ENCODE measurements at regions not wholly inside any gene's neighbourhood (a gene's known extent, or its start where the extent isn't known, plus 50 kb on each side); places are given as distances from the start of the nearest gene placed in this dataset.
"Not testable (repeated sequence)": the region's sequence is repeated elsewhere in the genome, so short reads cannot be mapped to it uniquely, and the experiment has no call there.

DNA sequence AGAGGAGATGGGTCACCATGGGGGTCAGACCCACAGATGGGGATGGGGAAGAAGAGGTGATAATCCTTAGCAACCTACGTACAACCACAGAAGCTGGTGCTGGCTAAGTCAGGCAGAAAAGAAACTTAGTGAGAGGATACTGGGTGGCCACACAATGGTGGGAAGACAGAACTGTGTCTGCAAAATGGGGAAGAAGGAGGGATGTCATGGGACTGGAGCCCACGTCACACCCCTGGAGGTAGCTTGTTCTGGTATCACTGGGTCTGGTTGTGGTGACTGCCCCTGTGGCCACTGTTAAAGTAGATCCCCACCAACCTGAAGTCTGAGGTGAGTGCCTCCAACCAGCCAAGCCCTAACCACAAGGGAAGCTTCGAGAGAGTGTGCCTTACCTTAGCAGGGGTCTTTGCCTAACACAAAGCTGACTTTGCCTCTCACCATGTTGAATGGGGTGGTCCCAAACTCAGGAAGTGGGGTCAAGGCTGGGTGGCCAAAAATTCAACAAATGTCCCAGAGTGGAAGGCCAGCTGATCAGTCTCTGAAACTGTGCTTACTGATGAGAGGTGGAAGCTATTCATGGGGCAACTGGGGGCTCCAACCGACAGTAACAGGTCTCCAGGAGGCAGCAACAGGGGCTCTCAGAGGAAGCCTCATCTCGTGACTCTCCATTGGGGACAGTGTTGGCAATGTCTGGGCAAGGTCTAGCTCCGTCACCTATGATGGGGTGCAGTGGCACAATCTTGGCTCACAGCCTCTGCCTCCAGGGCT, 64.8 kb upstream of the SLC1A4 start:
- TF ChIP-seq POLR2A (IDR thresholded peaks at IDR 0.05; ENCODE audit: extremely low read depth, insufficient read length) (no peak), MYC (IDR thresholded peaks at IDR 0.05; ENCODE audit: low read depth, low read length) (no peak)
- TF ChIP-seq, protein P1, sequence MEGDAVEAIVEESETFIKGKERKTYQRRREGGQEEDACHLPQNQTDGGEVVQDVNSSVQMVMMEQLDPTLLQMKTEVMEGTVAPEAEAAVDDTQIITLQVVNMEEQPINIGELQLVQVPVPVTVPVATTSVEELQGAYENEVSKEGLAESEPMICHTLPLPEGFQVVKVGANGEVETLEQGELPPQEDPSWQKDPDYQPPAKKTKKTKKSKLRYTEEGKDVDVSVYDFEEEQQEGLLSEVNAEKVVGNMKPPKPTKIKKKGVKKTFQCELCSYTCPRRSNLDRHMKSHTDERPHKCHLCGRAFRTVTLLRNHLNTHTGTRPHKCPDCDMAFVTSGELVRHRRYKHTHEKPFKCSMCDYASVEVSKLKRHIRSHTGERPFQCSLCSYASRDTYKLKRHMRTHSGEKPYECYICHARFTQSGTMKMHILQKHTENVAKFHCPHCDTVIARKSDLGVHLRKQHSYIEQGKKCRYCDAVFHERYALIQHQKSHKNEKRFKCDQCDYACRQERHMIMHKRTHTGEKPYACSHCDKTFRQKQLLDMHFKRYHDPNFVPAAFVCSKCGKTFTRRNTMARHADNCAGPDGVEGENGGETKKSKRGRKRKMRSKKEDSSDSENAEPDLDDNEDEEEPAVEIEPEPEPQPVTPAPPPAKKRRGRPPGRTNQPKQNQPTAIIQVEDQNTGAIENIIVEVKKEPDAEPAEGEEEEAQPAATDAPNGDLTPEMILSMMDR (IDR thresholded peaks at IDR 0.05; ENCODE audit: low read depth, low read length), result no peak
- TF ChIP-seq, protein P2, sequence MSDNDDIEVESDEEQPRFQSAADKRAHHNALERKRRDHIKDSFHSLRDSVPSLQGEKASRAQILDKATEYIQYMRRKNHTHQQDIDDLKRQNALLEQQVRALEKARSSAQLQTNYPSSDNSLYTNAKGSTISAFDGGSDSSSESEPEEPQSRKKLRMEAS (IDR thresholded peaks at IDR 0.05; ENCODE audit: low read depth, low read length), result no peak
- no peak overlapping the region for H3K4me3 ChIP-seq (ENCODE audit: low read depth, low read length)

DNA sequence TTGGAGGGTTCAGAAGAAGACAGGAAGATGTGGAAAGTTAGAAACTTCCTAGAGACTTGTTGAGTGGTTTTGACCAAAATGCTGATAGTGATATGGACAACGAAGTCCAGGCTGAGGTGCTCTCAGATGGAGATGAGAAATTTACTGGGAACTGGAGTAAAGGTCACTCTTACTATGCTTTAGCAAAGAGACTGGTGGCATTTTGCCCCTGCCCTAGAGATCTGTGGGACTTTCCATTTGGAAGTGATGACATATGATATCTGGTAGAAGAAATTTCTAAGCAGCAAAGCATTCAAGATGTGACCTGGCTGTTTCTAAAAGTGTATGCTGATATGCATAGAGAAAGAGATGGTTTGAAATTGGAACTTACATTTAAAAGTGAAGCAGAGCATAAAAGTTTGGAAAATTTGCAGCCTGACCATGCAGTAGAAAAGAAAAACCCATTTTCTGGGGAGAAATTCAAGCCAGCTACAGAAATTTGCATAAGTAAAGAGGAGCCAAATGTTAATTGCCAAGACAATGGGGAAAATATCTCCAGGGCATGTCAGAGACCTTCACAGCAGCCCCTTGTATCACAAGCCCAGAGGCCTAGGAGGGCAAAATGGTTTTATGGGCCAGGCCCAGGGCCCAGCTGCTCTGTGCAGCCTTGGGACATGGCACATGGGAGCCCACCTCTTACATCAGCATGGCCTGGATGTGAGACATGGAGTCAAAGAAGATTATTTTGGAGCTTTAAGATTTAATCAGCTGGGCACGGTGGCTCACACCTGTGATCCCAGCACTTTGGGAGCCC, 63.1 kb upstream of the SLC1A4 start:
- H3K4me3 ChIP-seq (ENCODE audit: low read depth, low read length); DNase-seq (ENCODE audit: low read depth): not testable (repeated sequence)

More for the DNA sequence above, 64.8 kb upstream of the SLC1A4 start:
- DNase-seq (ENCODE audit: low read depth), result no peak

DNA sequence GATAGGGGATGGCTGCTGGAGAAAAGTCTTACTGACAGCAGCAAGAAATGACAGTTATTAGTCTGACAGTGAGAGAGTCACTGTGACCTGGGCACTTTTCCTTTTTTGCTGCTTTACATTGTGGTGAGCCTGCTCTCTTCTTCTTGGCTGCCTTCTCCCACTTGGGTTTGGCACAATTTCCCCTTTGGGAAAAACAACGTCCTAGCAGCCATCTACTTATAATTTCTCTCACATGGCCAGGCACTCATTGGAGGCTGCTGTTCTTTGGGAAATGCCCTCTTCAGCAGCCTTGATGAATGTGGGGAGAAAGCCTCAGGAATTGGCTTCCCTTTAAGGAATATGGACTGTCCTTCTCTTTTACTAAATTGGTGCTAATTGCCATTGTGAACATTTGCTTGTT, 60.4 kb upstream of the SLC1A4 start:
- no peak overlapping the region for H3K4me3 ChIP-seq (ENCODE audit: low read depth, low read length)
- TF ChIP-seq POLR2A (IDR thresholded peaks at IDR 0.05; ENCODE audit: extremely low read depth, insufficient read length), result no peak
- DNase-seq (ENCODE audit: low read depth), result no peak

DNA sequence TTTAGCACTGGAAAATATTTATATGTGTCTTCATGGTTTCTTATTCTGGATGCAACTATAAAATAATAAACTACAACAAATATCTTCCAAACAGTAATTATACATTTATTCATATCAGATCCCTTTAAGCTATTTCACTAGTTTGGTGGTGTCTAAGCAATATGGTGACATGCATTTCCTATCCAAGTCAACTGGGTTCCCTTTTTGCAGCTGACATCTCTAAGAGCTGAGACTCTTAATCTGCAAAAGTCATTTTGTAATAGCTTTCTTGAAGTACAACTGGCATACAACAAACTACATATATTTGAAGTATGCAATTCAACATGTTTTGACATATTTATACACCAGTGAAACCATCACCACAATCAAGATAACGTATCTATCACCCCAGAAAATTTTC, 59.9 kb upstream of the SLC1A4 start:
- no peak overlapping the region for H3K4me3 ChIP-seq (ENCODE audit: low read depth, low read length)
- peak; percentile 29 for DNase-seq (ENCODE audit: low read depth)

DNA sequence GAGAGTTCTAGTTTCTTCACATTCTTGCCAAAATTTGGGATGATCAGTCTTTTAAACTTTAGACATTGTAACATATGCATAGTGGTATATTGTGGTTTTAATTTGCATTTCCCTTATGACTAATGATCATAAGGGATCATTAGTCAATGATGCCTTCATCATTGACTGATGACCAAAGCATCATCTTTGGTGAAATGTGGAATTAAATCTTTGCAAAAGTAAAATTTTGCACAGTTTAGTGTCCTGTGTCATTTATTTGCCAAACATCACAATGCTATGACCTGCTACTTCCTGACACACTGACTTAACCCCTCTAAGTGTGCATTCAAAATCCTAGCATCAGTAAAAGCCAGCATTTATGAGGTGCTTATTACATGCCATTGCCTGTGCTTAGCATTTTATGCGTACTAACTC, 58.9 kb upstream of the SLC1A4 start:
- no peak for DNase-seq (ENCODE audit: low read depth)
- H3K4me3 ChIP-seq (ENCODE audit: low read depth, low read length), result no peak overlapping the region

More for the DNA sequence above, 59.9 kb upstream of the SLC1A4 start:
- TF ChIP-seq, protein P2 (IDR thresholded peaks at IDR 0.05; ENCODE audit: low read depth, low read length), result no peak
- no peak for TF ChIP-seq MYC (IDR thresholded peaks at IDR 0.05; ENCODE audit: low read depth, low read length)
- TF ChIP-seq, protein P1 (IDR thresholded peaks at IDR 0.05; ENCODE audit: low read depth, low read length), result no peak
- no peak for TF ChIP-seq POLR2A (IDR thresholded peaks at IDR 0.05; ENCODE audit: extremely low read depth, insufficient read length)

DNA sequence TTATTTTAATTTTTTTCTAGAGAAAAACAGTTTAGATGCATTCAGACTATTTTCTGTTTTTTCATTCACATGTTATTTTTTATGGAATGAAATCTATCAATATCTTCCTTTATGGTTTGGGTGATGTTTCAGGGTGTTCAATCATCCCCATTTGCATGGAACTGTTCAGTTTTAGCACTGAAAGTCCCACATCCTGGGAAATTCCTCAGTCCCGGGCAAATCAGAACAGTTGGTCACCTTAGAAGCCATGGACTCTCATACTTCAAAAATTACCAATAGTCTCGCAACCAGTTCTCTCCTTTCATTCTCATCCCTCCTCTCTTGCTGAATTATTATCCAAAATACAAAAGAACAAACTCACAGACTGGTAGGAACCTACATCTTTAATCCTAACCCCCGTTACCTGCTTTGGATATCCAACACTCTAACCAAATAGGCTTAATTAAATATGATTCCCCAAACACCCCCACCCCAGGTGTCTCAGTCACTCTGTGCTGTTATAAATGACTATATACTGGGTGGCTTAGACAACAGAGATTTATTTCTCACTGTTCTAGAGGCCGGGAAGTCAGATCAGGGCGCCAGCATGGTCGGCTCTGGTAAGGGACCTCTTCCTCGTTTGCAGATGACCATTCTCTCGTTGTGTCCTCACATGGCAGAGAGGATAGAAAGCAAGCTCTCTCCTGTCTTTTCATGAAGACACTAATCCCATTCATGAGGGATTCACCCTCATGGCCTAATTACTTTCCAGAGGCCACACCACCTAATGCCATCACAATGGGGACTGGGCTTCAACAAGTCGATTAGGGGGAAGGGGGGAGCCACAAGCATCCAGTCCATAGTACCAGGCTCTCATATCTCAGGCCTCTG, 57.7 kb upstream of the SLC1A4 start:
- no peak for DNase-seq (ENCODE audit: low read depth)
- TF ChIP-seq POLR2A (IDR thresholded peaks at IDR 0.05; ENCODE audit: extremely low read depth, insufficient read length) (no peak), MYC (IDR thresholded peaks at IDR 0.05; ENCODE audit: low read depth, low read length) (no peak)
- TF ChIP-seq, protein P1 (IDR thresholded peaks at IDR 0.05; ENCODE audit: low read depth, low read length), result no peak
- TF ChIP-seq, protein P2 (IDR thresholded peaks at IDR 0.05; ENCODE audit: low read depth, low read length), result no peak
- no peak overlapping the region for H3K4me3 ChIP-seq (ENCODE audit: low read depth, low read length)

More for the DNA sequence above, 58.9 kb upstream of the SLC1A4 start:
- TF ChIP-seq MYC (IDR thresholded peaks at IDR 0.05; ENCODE audit: low read depth, low read length), result no peak
- TF ChIP-seq, protein P2 (IDR thresholded peaks at IDR 0.05; ENCODE audit: low read depth, low read length), result no peak
- TF ChIP-seq, protein P1 (IDR thresholded peaks at IDR 0.05; ENCODE audit: low read depth, low read length), result no peak
- TF ChIP-seq POLR2A (IDR thresholded peaks at IDR 0.05; ENCODE audit: extremely low read depth, insufficient read length), result no peak

Measured in NB4 (cell line).